ENCODE measurements at regions not wholly inside any gene's neighbourhood (a gene's known extent, or its start where the extent isn't known, plus 50 kb on each side); places are given as distances from the start of the nearest gene placed in this dataset.

GRCh38 chr16:5366126-5366525 is 268.5 kb upstream of the EEF2KMT start:
- TF ChIP-seq CTCF (optimal IDR thresholded peaks at IDR 0.05 in 1 of 3, IDR thresholded peaks at IDR 0.05 in 1 of 3, conservative IDR thresholded peaks at IDR 0.05 in 1 of 3; ENCODE audit: extremely low read depth in 1 of 3, insufficient read depth in 2 of 3, low read length in 3 of 3), result no peak
- TF ChIP-seq EZH2 (IDR thresholded peaks at IDR 0.05; ENCODE audit: low read length), result no peak

All from keratinocyte (primary cell).